Glutamatergic neuron (in vitro differentiated cells): ENCODE measurements at regions not wholly inside any gene's neighbourhood (a gene's known extent, or its start where the extent isn't known, plus 50 kb on each side); places are given as distances from the start of the nearest gene placed in this dataset.

ENCODE experiments used
- DNase-seq: peaks from one replicate; pipeline ENCODE4 v3.0.0; 2022
- H3K27ac Mint-ChIP-seq: one replicate; pipeline ENCODE4 v1.8.0; 2020; ENCODE audit warnings: mild to moderate bottlenecking, mixed read lengths, inconsistent platforms; ENCODE audit not compliant: unreplicated experiment
- H3K27me3 Mint-ChIP-seq: one replicate; pipeline ENCODE4 v1.8.0; 2020; ENCODE audit warnings: mild to moderate bottlenecking, moderate library complexity, mixed read lengths, inconsistent platforms; ENCODE audit not compliant: unreplicated experiment
- H3K36me3 Mint-ChIP-seq: one replicate; pipeline ENCODE4 v1.8.0; 2020; ENCODE audit warnings: mild to moderate bottlenecking, mixed read lengths, inconsistent platforms; ENCODE audit not compliant: unreplicated experiment
- H3K4me1 Mint-ChIP-seq: one replicate; pipeline ENCODE4 v1.8.0; 2020; ENCODE audit warnings: mild to moderate bottlenecking, low read depth, mixed read lengths, inconsistent platforms; ENCODE audit not compliant: unreplicated experiment
- H3K4me3 Mint-ChIP-seq: one replicate; pipeline ENCODE4 v1.8.0; 2020; ENCODE audit warnings: mild to moderate bottlenecking, mixed read lengths, inconsistent platforms; ENCODE audit not compliant: unreplicated experiment
- H3K9me3 Mint-ChIP-seq: one replicate; pipeline ENCODE4 v1.8.0; 2020; ENCODE audit warnings: mild to moderate bottlenecking, moderate library complexity, mixed read lengths, inconsistent platforms; ENCODE audit not compliant: unreplicated experiment
- CTCF ChIP-seq: fragments of 200-600 bp; sonication (generic); IDR thresholded peaks from one replicate; pipeline ENCODE4 v1.5.0; 2021; ENCODE audit not compliant: partially characterized antibody, unreplicated experiment

- no peak for TF ChIP-seq CTCF
- Mint-ChIP-seq H3K4me3 (no peak overlapping the region), H3K4me1 (no peaks in the 10 kb centered on the region), H3K27me3 (peaks cover 2% of the 10 kb centered on the region), H3K9me3 (no peaks in the 10 kb centered on the region), H3K27ac (no peak overlapping the region), H3K36me3 (no peaks in the 10 kb centered on the region)
- DNase-seq, result no peak
Observed at GRCh38 chr12:24328261-24328660, 378.8 kb upstream of the SOX5 start.

GRCh38 chr12:24325331-24325730, 375.9 kb upstream of the SOX5 start:
- no peaks in the 10 kb centered on the region for H3K9me3 Mint-ChIP-seq
- no peaks in the 10 kb centered on the region for H3K36me3 Mint-ChIP-seq
- no peak for TF ChIP-seq CTCF
- H3K27me3 Mint-ChIP-seq, result peaks cover 2% of the 10 kb centered on the region
- DNase-seq, result no peak
- H3K4me1 Mint-ChIP-seq, result no peaks in the 10 kb centered on the region
- no peak overlapping the region for H3K27ac Mint-ChIP-seq
- no peak overlapping the region for H3K4me3 Mint-ChIP-seq

GRCh38 chr12:24307716-24308335, 358.4 kb upstream of the SOX5 start:
- Mint-ChIP-seq H3K27ac (no peak overlapping the region), H3K4me1 (no peaks in the 10 kb centered on the region), H3K4me3 (no peak overlapping the region), H3K9me3 (no peaks in the 10 kb centered on the region), H3K27me3 (no peaks in the 10 kb centered on the region), H3K36me3 (no peaks in the 10 kb centered on the region)
- no peak for TF ChIP-seq CTCF
- DNase-seq, result no peak

- H3K4me1 Mint-ChIP-seq, result no peaks in the 10 kb centered on the region
- TF ChIP-seq CTCF, result no peak
- no peaks in the 10 kb centered on the region for H3K9me3 Mint-ChIP-seq
- no peak overlapping the region for H3K4me3 Mint-ChIP-seq
- no peak for DNase-seq
- H3K36me3 Mint-ChIP-seq, result no peaks in the 10 kb centered on the region
- H3K27me3 Mint-ChIP-seq, result no peaks in the 10 kb centered on the region
- H3K27ac Mint-ChIP-seq, result no peak overlapping the region
Observed at GRCh38 chr12:24307153-24307552, 357.7 kb upstream of the SOX5 start.

GRCh38 chr12:24306001-24306400, 356.5 kb upstream of the SOX5 start:
- peaks cover under 1% of the 10 kb centered on the region for H3K4me1 Mint-ChIP-seq
- no peaks in the 10 kb centered on the region for H3K9me3 Mint-ChIP-seq
- H3K4me3 Mint-ChIP-seq, result no peak overlapping the region
- no peak overlapping the region for H3K27ac Mint-ChIP-seq
- no peaks in the 10 kb centered on the region for H3K36me3 Mint-ChIP-seq
- no peak for DNase-seq
- TF ChIP-seq CTCF, result no peak
- no peaks in the 10 kb centered on the region for H3K27me3 Mint-ChIP-seq
